ENCODE measurements at regions not wholly inside any gene's neighbourhood (a gene's known extent, or its start where the extent isn't known, plus 50 kb on each side); places are given as distances from the start of the nearest gene placed in this dataset.
"Not testable (repeated sequence)": the region's sequence is repeated elsewhere in the genome, so short reads cannot be mapped to it uniquely, and the experiment has no call there.

GRCh38 chr14:89672636-89673511 lies 255.8 kb upstream of the FOXN3 start:
- TF ChIP-seq CTCF (IDR thresholded peaks at IDR 0.05) (no peak), POLR2A (IDR thresholded peaks at IDR 0.05) (no peak)
- intact Hi-C loops (cut with DNase I; ENCODE audit: low total_unique reads) = no loop called here
- WGBS, 2 donors = 81 to 85% methylated on average over 17 of the region's 17 CpGs
- no peak overlapping the region for H3K4me3 ChIP-seq (ENCODE audit: low read depth, poor library complexity, severe bottlenecking)
- DNase-seq (ENCODE audit: low spot score in 2 of 2) = no peak

- no peak overlapping the region for H3K4me3 ChIP-seq (ENCODE audit: low read depth, poor library complexity, severe bottlenecking)
- 87 to 92% methylated on average over 11 of the region's 11 CpGs for WGBS, 2 donors
- TF ChIP-seq CTCF (IDR thresholded peaks at IDR 0.05) (no peak), POLR2A (IDR thresholded peaks at IDR 0.05) (no peak)
- DNase-seq (ENCODE audit: low spot score in 2 of 2) = no peak
- intact Hi-C loops (cut with DNase I; ENCODE audit: low total_unique reads) = no loop called here
Observed at GRCh38 chr14:89669193-89669592, 252.2 kb upstream of the FOXN3 start.

- 61 to 67% methylated on average over 7 of the region's 7 CpGs for WGBS, 2 donors
- no peak overlapping the region for H3K4me3 ChIP-seq (ENCODE audit: low read depth, poor library complexity, severe bottlenecking)
- no peak for TF ChIP-seq POLR2A (IDR thresholded peaks at IDR 0.05)
- TF ChIP-seq CTCF (IDR thresholded peaks at IDR 0.05) = no peak
- intact Hi-C loops (cut with DNase I; ENCODE audit: low total_unique reads) = no loop called here
- no peak for DNase-seq (ENCODE audit: low spot score in 2 of 2)
Observed at GRCh38 chr14:89667983-89668382, 250.9 kb upstream of the FOXN3 start.

GRCh38 chr14:89665300-89666081 lies 248.5 kb upstream of the FOXN3 start:
- intact Hi-C loops (cut with DNase I; ENCODE audit: low total_unique reads); H3K4me3 ChIP-seq (ENCODE audit: low read depth, poor library complexity, severe bottlenecking); DNase-seq (ENCODE audit: low spot score in 2 of 2): not testable (repeated sequence)
- WGBS, 2 donors = 87 to 89% methylated on average over 7 of the region's 7 CpGs

GRCh38 chr14:89661392-89661791 lies 244.4 kb upstream of the FOXN3 start:
- WGBS, 2 donors = 91 to 92% methylated on average over 4 of the region's 4 CpGs
- intact Hi-C loops (cut with DNase I; ENCODE audit: low total_unique reads) = no loop called here
- TF ChIP-seq POLR2A (IDR thresholded peaks at IDR 0.05) (no peak), CTCF (IDR thresholded peaks at IDR 0.05) (no peak)
- DNase-seq (ENCODE audit: low spot score in 2 of 2) = no peak
- H3K4me3 ChIP-seq (ENCODE audit: low read depth, poor library complexity, severe bottlenecking) = no peak overlapping the region

GRCh38 chr14:89660625-89661233 lies 243.7 kb upstream of the FOXN3 start:
- 93 to 96% methylated on average over 6 of the region's 6 CpGs for WGBS, 2 donors
- intact Hi-C loops (cut with DNase I; ENCODE audit: low total_unique reads); H3K4me3 ChIP-seq (ENCODE audit: low read depth, poor library complexity, severe bottlenecking); DNase-seq (ENCODE audit: low spot score in 2 of 2): not testable (repeated sequence)
